Cardiac septum (tissue), 1 donor: ENCODE measurements at regions not wholly inside any gene's neighbourhood (a gene's known extent, or its start where the extent isn't known, plus 50 kb on each side); places are given as distances from the start of the nearest gene placed in this dataset.

Experiments
- DNase-seq: peaks from one replicate; pipeline ENCODE4 v3.0.0-alpha.2; 2020; ENCODE audit warnings: low spot score
- intact Hi-C: fragments of 100-400 bp; cut with DNase I; formaldehyde crosslinking; loops from one replicate; pipeline ENCODE4 v1.14.0; 2022
- donor health status: DM: no; HTN: no; CAD: no.

DNA sequence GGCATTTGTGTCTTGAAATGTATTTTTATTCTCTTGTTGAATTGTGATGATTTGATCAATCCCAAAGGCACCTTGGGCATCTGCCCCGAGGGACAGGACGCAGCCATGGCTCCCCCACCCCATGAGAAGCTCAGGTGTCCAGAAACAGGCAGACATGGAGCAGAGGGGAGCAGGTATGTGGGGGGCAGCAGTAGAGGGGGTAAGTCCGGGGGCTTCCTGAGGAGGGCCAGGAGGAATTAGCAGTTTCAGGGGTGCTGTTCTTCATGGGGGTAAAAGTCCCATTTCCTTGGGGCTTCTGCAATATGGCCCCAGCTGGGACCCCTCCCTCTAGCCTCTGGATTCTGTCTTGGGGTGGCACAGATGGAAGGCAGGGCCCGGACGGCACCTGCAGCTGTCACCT is 67.0 kb upstream of the HMX1 start:
- DNase-seq: no peak
- intact Hi-C loops: no loop called here

DNA sequence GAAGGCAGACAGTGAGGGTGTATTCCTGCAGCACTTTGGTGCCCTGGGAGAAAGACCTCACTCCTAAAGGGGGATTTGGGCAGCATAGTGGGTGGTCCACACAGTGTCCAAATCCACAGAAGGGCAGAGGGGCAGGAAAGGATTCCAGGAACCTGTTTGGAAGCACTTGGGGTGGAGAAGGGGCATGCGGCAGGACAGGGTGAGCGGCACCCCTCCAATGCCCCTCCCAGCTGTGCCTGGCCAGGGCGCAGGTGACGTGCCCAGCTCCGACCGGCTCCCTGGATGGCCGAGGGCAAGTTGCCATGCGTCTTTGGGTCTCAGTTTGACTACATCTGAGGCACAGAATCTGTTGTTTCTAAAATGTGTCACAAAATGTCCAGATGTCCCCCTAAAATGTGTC is 66.5 kb upstream of the HMX1 start:
- DNase-seq: no peak

DNA sequence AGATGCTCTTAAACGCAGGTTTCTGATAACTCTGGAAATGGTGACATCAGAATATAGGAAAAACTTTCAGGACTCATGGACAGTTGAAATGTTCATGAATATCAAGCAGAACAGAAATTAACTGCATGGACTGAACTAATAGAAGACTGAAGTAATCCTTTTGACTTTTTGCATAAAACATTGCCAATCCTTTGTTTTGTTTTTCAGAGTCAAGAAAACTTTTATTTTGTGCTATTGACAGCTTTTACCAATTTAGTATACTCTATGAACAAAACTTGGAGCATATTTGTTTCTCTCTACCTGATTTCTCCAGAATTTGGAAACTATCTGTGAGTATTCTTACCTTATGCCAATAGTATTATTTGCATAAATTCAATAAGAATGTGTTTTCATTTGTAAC is 61.2 kb upstream of the HMX1 start:
- no peak for DNase-seq
- intact Hi-C loops: no loop called here

More for the DNA sequence above, 66.5 kb upstream of the HMX1 start:
- intact Hi-C loops: no loop called here

DNA sequence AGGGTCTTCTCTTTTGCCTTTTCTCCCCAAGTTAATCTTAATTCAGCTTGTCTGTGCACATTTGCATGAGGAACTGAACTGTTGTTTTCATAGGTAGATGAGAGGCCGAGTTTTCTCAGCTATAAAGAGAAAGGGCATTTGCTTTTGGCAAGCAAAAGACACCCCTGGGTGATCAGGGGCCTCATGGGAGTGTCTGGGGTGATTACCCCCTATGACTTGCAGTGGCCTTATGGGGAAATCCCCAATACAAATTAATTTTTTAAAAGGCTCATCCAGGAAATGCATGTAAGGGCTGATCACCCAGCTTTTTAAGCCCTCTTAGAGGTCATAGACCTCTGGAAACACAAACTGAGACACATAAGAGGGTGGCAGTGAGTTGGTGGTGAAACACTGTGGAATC is 56.4 kb upstream of the HMX1 start:
- DNase-seq: no peak
- intact Hi-C loops: no loop called here

DNA sequence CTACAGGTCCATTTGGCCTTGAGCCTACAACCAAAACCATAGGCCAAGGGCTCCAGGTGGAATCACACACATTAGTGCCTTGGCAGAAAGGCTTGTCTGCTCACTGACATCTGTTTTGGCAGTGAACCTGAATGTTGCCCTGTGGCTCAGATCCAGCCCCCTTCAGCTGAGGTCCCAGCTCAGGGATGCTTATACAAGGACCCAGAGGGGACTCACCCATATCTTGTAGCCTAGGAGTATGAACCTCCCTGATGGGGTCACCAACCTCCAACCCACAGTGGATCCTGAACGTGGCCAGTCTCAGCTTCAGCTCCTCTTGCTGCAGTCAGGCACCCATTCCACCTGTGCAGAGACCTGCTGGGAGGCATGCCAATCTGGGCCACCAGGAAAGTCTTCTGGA is 50.8 kb upstream of the HMX1 start:
- no peak for DNase-seq
- intact Hi-C loops: no loop called here

DNA sequence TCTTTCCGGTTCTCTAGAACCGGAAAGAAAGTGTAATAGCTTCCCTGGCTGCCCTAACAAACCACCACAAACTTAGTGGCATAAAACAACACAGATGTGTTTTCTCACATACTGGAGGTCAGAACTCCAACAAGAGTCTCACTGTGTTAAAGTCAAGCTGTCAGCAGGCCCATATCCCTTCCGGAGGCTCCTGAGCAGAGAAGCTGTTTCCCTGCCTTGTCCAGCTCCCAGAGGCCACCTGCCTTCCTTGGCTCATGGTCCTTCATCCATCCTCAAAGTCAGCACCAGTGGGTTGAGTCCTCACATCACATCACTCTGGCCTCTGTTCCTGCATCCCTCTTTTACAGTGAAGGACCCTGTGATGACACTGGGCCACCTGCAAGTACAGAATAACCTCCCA is 49.8 kb upstream of the HMX1 start:
- intact Hi-C loops: no loop called here
- no peak for DNase-seq
